Epithelial cell of esophagus (primary cell): ENCODE measurements at regions not wholly inside any gene's neighbourhood (a gene's known extent, or its start where the extent isn't known, plus 50 kb on each side); places are given as distances from the start of the nearest gene placed in this dataset.

Source experiments
- DNase-seq: peaks from one replicate; pipeline ENCODE4 v3.0.0; 2010; ENCODE audit warnings: low read depth
- H3K4me3 ChIP-seq: 2 replicates; pipeline ENCODE4 v1.5.1; 2011; ENCODE audit warnings: mild to moderate bottlenecking, low read length, control low read depth
- TF ChIP-seq, protein P1 (sequence below): IDR thresholded peaks from 2 replicates; pipeline ENCODE4 v1.5.1; 2011; ENCODE audit warnings: low read depth, mild to moderate bottlenecking, low read length, control low read depth, inconsistent platforms; ENCODE audit not compliant: insufficient read depth; ENCODE audit errors: missing control alignments

DNA sequence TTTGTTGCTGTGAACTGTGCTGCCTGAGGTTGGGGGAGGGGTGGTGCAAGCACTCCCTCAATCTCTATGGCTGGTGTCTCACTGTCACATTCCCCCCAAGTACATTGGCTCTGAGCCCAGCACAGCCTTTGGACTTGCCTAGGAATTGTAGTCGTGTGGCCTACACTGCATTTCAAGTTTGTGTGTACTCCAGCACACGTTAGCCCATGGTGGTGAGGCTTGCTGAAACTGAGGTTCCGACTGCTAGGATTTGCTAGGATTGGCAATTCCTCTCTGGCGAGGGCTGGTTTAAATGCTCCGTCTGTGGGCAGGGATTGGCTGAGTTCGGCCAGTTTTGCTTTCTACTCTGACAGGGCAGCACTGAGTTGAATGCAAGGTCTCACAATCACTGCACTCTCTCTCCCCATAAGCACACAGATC, 121.7 kb upstream of the CXXC4 start:
- no peak overlapping the region for H3K4me3 ChIP-seq
- DNase-seq = no peak
- TF ChIP-seq, protein P1, sequence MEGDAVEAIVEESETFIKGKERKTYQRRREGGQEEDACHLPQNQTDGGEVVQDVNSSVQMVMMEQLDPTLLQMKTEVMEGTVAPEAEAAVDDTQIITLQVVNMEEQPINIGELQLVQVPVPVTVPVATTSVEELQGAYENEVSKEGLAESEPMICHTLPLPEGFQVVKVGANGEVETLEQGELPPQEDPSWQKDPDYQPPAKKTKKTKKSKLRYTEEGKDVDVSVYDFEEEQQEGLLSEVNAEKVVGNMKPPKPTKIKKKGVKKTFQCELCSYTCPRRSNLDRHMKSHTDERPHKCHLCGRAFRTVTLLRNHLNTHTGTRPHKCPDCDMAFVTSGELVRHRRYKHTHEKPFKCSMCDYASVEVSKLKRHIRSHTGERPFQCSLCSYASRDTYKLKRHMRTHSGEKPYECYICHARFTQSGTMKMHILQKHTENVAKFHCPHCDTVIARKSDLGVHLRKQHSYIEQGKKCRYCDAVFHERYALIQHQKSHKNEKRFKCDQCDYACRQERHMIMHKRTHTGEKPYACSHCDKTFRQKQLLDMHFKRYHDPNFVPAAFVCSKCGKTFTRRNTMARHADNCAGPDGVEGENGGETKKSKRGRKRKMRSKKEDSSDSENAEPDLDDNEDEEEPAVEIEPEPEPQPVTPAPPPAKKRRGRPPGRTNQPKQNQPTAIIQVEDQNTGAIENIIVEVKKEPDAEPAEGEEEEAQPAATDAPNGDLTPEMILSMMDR = no peak

DNA sequence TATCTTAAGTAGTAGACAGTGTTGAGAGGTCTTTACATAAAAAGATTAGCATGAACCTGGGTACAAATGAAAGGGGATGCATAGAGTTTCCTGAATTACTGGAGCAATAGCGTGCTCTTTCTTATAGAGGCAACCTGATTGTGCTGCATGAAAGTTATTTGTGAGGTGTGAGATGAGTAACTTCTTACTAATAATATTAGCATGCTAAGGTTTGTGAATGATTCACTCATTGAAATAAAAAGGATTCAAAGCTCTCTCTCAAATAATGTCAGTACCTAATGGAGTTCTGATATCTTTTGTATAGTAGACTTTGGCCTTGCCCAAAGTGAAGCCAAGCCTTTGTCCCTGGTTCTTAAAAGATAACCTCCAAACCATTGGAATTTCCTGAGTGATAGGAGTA, 131.0 kb upstream of the CXXC4 start:
- DNase-seq = peak; percentile 59

DNA sequence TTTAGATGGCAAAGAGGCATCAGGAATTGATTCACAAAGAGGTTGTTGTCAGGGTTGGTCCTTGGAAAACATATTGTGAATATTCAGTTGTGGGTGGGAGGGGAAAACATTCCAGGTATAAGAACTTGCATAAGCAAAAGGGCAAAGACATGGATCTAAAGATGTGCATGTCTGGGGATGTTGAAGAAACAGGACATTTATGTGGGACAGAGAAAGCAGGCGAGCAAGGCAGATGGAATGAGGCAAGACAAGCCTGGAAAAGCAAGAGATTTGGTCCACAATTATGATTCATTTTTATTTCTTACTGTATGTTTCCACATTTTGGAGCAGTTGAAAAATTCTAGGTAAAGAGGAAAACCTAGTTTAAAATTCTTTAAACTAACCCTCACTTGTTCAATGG, 134.9 kb upstream of the CXXC4 start:
- no peak overlapping the region for H3K4me3 ChIP-seq
- TF ChIP-seq, protein P1 = no peak
- DNase-seq = peak; percentile 75

More for the DNA sequence above, 131.0 kb upstream of the CXXC4 start:
- TF ChIP-seq, protein P1 = no peak
- no peak overlapping the region for H3K4me3 ChIP-seq

DNA sequence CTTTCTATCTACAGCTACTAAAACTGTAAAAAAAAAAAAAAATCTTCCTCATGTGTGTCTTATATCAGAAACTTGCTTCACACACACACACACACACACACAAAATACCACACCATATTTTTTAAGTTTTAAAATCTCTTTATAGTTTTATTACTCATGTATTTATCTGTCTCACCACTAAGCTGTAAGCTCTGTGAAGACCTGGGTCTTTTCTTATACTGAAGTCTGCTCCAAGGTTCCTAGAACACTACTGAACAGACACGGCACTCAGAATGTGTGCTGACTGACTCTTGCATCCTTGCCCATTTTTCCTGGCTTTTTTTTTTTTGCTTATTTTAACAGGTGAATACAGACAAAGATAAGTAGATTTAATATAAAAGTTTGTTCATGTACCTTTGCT, 135.6 kb upstream of the CXXC4 start:
- no peak overlapping the region for H3K4me3 ChIP-seq
- DNase-seq = no peak
- TF ChIP-seq, protein P1 = no peak

DNA sequence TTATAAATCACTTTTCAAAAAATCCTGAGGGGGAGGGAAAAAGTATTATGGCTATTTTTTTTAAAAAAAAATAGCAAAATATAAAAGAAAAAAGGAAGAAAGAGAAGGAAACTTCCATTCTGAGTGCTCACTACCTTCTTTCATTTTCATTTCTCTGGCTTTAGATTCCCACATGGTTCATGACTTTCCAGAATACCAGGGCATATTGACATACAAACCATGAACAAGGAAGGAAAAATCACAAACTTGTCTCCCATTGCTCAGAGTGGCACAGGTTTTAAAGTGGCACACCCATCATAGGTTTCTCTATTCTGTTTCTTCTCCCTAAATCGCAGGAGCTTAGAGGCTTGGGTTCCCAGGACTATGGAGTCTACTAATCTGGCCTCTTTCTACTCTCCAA, 136.3 kb upstream of the CXXC4 start:
- TF ChIP-seq, protein P1 = no peak
- no peak overlapping the region for H3K4me3 ChIP-seq
- DNase-seq = no peak

DNA sequence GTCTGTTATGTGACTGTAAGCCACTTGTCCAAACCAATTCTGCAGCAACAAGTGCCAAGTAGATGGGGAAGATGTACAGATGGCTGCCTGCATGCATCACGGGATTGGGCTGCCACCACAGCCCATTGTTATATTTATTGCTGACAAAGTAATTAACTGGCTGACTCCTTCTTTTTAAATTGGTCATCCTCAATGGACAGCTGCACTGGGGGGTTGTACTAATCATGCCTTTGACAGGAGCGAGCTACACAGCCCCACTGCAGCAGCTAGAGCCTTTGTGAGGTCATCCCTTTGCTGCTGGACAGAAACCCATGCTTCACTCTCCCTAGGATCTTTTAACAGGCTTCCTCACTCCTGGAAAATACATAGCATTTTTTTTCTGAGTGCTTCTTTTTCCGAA, 146.7 kb upstream of the CXXC4 start:
- DNase-seq = no peak
- TF ChIP-seq, protein P1 = no peak
- H3K4me3 ChIP-seq = no peak overlapping the region

DNA sequence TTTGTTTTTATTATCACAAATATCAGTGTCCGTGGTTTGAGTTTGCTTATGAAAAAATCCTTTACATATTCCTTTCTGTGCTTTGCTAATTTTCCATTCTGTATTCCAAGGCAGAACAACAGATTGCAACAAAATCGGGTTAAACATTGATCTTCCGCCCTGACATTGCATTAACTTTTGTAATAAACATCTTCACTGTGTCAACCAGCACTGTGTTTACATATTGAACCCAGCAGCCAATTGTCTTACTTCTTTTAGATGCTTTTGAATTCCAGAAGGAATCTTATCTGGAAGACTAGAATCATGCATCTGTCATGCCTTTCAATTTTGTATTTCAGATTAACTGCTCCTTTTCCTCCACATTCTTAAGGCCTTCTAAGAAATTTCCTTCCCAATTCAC, 147.8 kb upstream of the CXXC4 start:
- TF ChIP-seq, protein P1 = no peak
- H3K4me3 ChIP-seq = no peak overlapping the region
- no peak for DNase-seq
